SK-N-SH treated with all-trans-retinoic acid at 6 μM for 48 hours (cell line): ENCODE measurements at regions not wholly inside any gene's neighbourhood (a gene's known extent, or its start where the extent isn't known, plus 50 kb on each side); places are given as distances from the start of the nearest gene placed in this dataset.

Experiments used
- ATAC-seq: fragments of 200-7000 bp; cut with Tn5 transposase; 3 replicates; pipeline ENCODE4 v1.9.1; 2020; ENCODE audit warnings: mild to moderate bottlenecking, moderate library complexity
- CSDC2 ChIP-seq: fragments of 250-450 bp; sonication (Bioruptor Pico); IDR thresholded peaks from 2 replicates; pipeline ENCODE4 v1.5.0; 2020; ENCODE audit warnings: mild to moderate bottlenecking, moderate library complexity
- CSRNP3 ChIP-seq: fragments of 250-450 bp; sonication (Bioruptor Pico); IDR thresholded peaks from 2 replicates; pipeline ENCODE4 v1.5.1; 2021; ENCODE audit warnings: mild to moderate bottlenecking, moderate library complexity
- ESRRG ChIP-seq: fragments of 250-450 bp; sonication (Bioruptor Pico); IDR thresholded peaks from 2 replicates; pipeline ENCODE4 v1.6.1; 2021; ENCODE audit warnings: mild to moderate bottlenecking
- GLIS3 ChIP-seq: fragments of 250-450 bp; sonication (Bioruptor Pico); IDR thresholded peaks from 2 replicates; pipeline ENCODE4 v1.5.0; 2020; ENCODE audit warnings: mild to moderate bottlenecking, moderate library complexity
- ISL1 ChIP-seq: fragments of 250-450 bp; sonication (Bioruptor Pico); IDR thresholded peaks from 2 replicates; pipeline ENCODE4 v2.1.2; 2022; ENCODE audit warnings: mild to moderate bottlenecking, moderate library complexity
- OSR1 ChIP-seq: fragments of 250-450 bp; sonication (Bioruptor Pico); IDR thresholded peaks from 2 replicates; pipeline ENCODE4 v1.8.0; 2022; ENCODE audit warnings: moderate library complexity, mild to moderate bottlenecking, inconsistent platforms
- PATZ1 ChIP-seq: fragments of 250-450 bp; sonication (Bioruptor Pico); IDR thresholded peaks from 2 replicates; pipeline ENCODE4 v1.8.0; 2020; ENCODE audit warnings: mild to moderate bottlenecking, moderate library complexity, borderline replicate concordance
- POU6F1 ChIP-seq: fragments of 250-450 bp; sonication (Bioruptor Pico); IDR thresholded peaks from 2 replicates; pipeline ENCODE4 v1.8.0; 2021; ENCODE audit warnings: low read depth, mild to moderate bottlenecking, moderate library complexity, borderline replicate concordance
- PPARA ChIP-seq: fragments of 250-450 bp; sonication (Bioruptor Pico); IDR thresholded peaks from 2 replicates; pipeline ENCODE4 v1.5.0; 2020; ENCODE audit warnings: mild to moderate bottlenecking, borderline replicate concordance
- RARB ChIP-seq: fragments of 250-450 bp; sonication (Bioruptor Pico); IDR thresholded peaks from 2 replicates; pipeline ENCODE4 v1.8.0; 2021; ENCODE audit warnings: mild to moderate bottlenecking, moderate library complexity
- SNAI2 ChIP-seq: fragments of 250-450 bp; sonication (Bioruptor Pico); IDR thresholded peaks from 2 replicates; pipeline ENCODE4 v1.5.0; 2020; ENCODE audit warnings: mild to moderate bottlenecking, moderate library complexity
- TOX ChIP-seq: fragments of 250-450 bp; sonication (Bioruptor Pico); IDR thresholded peaks from 2 replicates; pipeline ENCODE4 v1.8.0; 2021; ENCODE audit warnings: mild to moderate bottlenecking, moderate library complexity, borderline replicate concordance
- ZC3H10 ChIP-seq: fragments of 250-450 bp; sonication (Bioruptor Pico); IDR thresholded peaks from 2 replicates; pipeline ENCODE4 v1.5.1; 2021; ENCODE audit warnings: mild to moderate bottlenecking, moderate library complexity
- ZFP3 ChIP-seq: fragments of 250-450 bp; sonication (Bioruptor Pico); IDR thresholded peaks from 2 replicates; pipeline ENCODE4 v1.5.0; 2020; ENCODE audit warnings: mild to moderate bottlenecking, moderate library complexity
- ZFP30 ChIP-seq: fragments of 450-650 bp; formaldehyde crosslinking; IDR thresholded peaks from 2 replicates; pipeline ENCODE4 v1.5.0; 2022; ENCODE audit warnings: mild to moderate bottlenecking, moderate library complexity
- ZNF565 ChIP-seq: fragments of 450-650 bp; formaldehyde crosslinking; conservative IDR thresholded peaks from 2 replicates; pipeline ENCODE4 v1.5.0; 2020; ENCODE audit warnings: low read depth, mild to moderate bottlenecking, moderate library complexity
- ZNF70 ChIP-seq: fragments of 450-650 bp; formaldehyde crosslinking; IDR thresholded peaks from 2 replicates; pipeline ENCODE4 v1.5.0; 2020; ENCODE audit warnings: mild to moderate bottlenecking, moderate library complexity
- ZNF8 ChIP-seq: fragments of 450-650 bp; formaldehyde crosslinking; IDR thresholded peaks from 2 replicates; pipeline ENCODE4 v1.5.0; 2020; ENCODE audit warnings: mild to moderate bottlenecking, moderate library complexity
- TF ChIP-seq, protein P1 (sequence below): fragments of 250-450 bp; sonication (Bioruptor Pico); IDR thresholded peaks from 2 replicates; pipeline ENCODE4 v1.5.1; 2020; ENCODE audit warnings: low read depth, mild to moderate bottlenecking, moderate library complexity

DNA sequence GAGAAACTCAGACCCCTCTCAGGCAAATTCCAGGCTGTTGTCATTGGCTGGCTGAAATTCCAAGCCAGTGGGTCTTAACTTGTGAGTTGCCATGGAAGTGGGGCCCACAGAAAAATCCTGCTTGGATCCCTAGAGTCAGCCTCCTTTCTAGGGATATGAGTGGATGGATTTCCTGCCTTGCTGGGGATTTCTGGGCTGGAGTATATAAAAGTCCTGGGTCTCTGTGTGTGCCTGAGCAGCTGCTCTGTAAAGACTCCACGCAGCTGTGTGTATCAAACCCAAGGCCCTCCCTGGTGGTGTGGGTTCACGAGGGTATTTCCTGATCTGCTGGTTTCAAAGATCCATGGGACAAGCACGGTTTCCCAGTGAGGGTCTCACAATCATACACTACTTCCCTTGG lies 1077.1 kb downstream of the SLC16A7 start:
- ATAC-seq: no peak
- TF ChIP-seq PATZ1 (CRISPR knock-in tag) (no peak), ZFP3 (CRISPR knock-in tag) (no peak), GLIS3 (CRISPR knock-in tag) (no peak), ZNF8 (CRISPR knock-in tag) (no peak), SNAI2 (no peak), CSRNP3 (no peak), ZFP30 (CRISPR knock-in tag) (no peak), RARB (no peak), PPARA (no peak)

GRCh38 chr12:60684988-60685655 lies 1089.3 kb downstream of the SLC16A7 start:
- no peak for ATAC-seq
- TF ChIP-seq CSDC2 (CRISPR knock-in tag) (no peak), POU6F1 (CRISPR knock-in tag) (no peak), ZFP30 (CRISPR knock-in tag) (no peak), ESRRG (CRISPR knock-in tag) (no peak), ZNF565 (CRISPR knock-in tag) (no peak), GLIS3 (CRISPR knock-in tag) (no peak), ZC3H10 (CRISPR knock-in tag) (no peak), PATZ1 (CRISPR knock-in tag) (no peak), RARB (no peak), OSR1 (CRISPR knock-in tag) (no peak)
- TF ChIP-seq, protein P1, sequence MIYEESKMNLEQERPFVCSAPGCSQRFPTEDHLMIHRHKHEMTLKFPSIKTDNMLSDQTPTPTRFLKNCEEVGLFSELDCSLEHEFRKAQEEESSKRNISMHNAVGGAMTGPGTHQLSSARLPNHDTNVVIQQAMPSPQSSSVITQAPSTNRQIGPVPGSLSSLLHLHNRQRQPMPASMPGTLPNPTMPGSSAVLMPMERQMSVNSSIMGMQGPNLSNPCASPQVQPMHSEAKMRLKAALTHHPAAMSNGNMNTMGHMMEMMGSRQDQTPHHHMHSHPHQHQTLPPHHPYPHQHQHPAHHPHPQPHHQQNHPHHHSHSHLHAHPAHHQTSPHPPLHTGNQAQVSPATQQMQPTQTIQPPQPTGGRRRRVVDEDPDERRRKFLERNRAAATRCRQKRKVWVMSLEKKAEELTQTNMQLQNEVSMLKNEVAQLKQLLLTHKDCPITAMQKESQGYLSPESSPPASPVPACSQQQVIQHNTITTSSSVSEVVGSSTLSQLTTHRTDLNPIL: no peak

DNA sequence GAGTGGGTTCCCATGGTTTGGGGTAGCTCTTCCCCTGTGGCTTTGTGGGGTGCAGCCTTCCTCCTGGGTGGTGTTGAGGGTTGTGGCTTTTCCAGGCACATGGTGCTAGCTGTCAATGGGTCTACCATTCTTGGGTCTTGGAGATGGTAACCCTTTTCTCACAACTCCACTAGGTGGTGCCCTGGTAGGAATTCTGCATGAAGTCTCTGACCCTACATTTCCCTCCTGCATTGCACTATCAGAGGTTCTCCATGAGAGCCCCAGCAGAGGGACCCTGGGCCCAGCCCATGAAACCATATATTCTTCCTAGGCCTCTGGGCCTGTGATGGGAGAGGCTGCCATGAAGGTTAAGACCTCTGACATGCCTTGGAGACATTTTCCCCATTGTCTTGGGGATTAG lies 1093.3 kb downstream of the SLC16A7 start:
- TF ChIP-seq TOX (CRISPR knock-in tag): no peak
- TF ChIP-seq ESRRG (CRISPR knock-in tag): no peak
- TF ChIP-seq OSR1 (CRISPR knock-in tag): no peak
- TF ChIP-seq ZNF70: no peak
- ATAC-seq: no peak

- ATAC-seq: no peak
- TF ChIP-seq ZFP30 (CRISPR knock-in tag) (no peak), OSR1 (CRISPR knock-in tag) (no peak), RARB (no peak), ISL1 (CRISPR knock-in tag) (no peak), POU6F1 (CRISPR knock-in tag) (no peak)
These were observed 1097.3 kb downstream of the SLC16A7 start for GRCh38 chr12:60693019-60693626.
